DMS153 (cell line): ENCODE measurements at regions not wholly inside any gene's neighbourhood (a gene's known extent, or its start where the extent isn't known, plus 50 kb on each side); places are given as distances from the start of the nearest gene placed in this dataset.
A peak's percentile ranks its signal among the peaks of the same experiment; 100 is the strongest.
"Not testable (repeated sequence)": the region's sequence is repeated elsewhere in the genome, so short reads cannot be mapped to it uniquely, and the experiment has no call there.

Experiments
- DNase-seq: peaks from one replicate; lab custom pipeline; 2025; lab: John Stamatoyannopoulos, UW

DNA sequence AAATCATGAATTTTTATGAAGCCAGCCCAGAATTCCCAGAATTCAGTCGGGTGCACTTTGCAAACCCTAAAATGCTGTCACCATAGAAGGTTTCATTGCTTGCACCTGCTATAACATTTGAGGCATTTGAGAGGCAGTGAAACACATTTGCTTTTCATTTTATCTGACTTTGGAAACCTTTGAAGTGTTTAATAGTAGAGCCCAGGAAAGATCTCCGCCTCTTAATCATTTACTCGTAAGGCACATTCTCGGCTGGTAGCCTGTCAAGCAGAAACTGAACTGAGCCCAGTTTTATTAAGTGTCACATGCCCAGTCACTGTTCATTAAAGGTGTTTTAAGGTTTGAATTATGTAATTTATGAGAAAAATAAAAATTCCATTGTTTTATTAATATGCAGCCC lies 247.6 kb downstream of the EMX2 start:
- DNase-seq, result no peak

GRCh38 chr10:117790621-117791020 lies 248.1 kb downstream of the EMX2 start:
- DNase-seq, result no peak

GRCh38 chr10:117792214-117792613 lies 249.7 kb downstream of the EMX2 start:
- no peak for DNase-seq

DNA sequence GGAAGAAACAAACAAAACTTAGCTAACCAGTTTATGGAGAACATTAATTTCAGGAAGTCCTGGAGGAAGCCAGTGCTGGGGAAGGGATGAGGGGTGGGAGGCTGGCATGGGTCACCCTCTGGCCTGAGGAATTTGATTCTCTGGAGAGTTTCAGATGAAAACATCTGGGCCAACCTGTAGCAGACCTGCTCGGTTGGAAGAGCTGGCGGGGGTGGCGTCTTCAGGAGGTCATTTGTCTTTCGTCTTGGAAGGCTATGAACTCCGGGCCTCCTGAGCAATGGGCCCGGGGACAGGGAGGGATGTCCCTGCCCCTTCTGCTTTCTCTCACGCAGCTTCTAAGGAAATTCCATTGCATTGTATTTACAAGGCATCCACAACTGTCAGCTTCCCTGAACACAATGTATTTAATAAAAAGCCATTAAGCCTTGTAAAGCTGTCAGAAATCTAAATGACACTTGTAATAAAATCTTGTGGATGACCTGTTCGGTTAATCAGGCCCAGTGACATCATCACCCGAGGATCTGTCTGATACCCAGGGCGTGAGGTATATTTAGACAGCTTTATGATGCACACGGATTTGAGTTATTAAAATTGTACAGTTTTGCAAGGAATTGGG lies 250.5 kb downstream of the RAB11FIP2 start:
- DNase-seq, result no peak

DNA sequence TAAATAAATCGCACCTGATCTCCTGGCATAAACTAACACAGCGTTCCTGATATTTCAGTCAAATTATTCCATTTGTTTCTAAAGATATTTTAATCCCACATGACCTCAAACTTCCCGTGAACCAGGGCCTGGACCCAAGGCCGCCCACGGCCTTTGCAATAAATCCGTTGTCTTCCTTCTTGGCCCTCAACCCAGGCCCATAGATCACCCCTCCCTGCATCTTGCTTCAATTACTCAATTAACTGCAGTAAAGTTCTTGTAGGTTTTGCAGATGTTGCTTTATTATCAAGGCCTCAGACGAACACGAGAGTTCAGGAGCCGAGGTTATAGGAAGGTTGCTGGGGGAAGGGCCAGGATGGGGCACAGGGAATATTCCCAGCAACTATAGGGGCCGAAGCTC lies 249.4 kb downstream of the RAB11FIP2 start:
- DNase-seq, result no peak

DNA sequence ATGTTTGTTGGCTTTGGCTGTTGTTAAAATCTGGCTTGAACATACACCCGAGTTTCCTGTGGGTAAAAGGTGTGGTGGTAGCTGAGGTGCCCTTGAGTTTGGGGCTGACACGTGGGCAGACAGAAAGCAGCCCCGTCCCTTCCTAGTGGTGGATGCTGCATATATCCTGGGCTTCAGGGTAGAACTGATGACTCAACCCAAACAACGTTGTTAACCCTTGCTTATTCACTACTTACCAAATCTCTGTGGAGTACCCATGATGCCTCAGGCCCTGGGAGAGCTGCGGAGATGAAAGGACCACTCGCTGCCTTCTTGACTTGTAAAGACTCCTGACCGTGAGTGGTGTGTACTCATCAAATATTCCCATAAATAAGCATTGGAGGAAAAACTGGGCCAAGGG lies 245.1 kb downstream of the RAB11FIP2 start:
- no peak for DNase-seq

DNA sequence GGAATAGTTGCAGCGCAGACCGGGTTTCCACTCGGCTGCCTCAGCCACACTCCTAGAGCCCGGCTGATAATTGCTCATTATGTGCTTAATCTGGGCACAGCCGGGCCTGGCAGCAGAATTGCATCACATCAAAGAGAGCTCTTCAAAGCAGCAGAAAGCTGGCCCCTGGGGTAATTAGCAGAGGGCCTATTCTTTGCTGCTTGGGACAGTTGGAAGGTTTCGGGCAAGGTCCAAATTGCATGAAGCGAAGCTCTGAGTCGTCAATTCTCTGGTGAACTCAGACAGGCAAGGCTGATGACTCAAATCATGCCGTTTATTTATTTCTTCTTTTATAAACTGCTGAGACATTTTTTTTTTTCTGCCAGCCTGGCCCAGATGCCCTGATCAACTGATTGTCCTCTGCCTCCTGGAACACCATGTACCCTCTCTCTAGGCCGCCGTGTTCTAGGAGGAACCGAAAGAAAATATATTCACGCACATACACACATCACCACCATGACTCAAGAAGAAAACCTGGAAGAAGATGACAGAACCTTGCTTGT lies 242.2 kb downstream of the RAB11FIP2 start:
- DNase-seq, result no peak

DNA sequence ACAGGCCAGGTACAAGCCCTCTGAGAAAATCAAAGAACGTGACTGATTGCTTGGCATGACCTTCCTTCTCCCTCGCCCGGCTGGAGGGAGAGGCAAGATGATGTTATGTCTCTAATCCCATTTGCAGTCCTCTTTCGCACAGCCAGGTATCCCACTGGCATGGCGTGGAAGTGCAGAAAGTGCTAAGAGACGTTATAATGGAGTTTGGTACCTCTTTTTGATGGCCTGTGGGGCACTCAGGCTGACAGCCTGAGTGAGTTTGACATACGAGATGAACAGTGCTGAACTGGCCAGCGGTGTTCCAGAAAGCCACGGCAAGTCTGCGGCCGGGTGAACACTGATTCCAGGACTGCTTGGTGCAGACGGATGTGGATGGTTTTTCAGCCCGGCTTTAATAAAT lies 241.6 kb downstream of the RAB11FIP2 start:
- no peak for DNase-seq

DNA sequence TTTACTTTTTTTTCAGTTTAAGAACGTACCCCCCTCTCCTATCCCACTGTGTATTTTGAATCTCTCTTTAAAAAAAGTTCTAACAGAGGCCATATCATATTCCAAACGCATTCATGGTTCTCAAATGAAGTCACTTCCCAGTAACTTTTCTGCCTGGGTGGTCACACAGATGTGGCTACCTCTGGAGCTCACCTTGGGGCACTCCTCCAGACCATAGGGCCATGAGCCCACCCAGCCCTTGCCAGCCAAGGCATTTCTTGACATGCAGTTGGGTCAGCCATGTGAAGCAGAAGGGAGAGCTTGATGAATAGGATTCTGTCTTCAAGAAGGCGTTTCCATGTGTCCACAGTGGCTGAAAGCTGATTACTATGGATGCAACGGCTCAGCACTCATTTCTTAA lies 239.3 kb downstream of the RAB11FIP2 start:
- no peak for DNase-seq

GRCh38 chr10:117815816-117816215 lies 230.9 kb downstream of the RAB11FIP2 start:
- not testable (repeated sequence) for DNase-seq

DNA sequence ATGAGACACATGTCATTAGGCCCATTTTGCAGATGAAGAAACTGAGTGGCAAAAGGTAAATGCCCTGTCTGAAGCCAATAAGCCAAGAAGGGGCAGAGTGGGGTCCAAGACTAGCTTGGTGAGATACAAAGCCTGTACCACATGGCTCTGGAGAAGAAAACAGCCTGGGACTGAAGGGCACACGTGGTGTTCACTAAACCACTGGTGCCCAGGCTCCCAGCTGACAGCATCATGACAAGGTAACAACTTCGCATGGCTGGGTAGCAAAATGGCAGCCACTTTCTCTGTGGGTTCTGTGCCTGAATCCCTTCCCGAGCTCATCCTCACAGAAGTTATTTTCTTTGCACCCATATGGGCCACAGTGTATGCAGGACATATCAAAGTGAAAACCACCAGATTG lies 229.6 kb downstream of the RAB11FIP2 start:
- DNase-seq, result no peak

DNA sequence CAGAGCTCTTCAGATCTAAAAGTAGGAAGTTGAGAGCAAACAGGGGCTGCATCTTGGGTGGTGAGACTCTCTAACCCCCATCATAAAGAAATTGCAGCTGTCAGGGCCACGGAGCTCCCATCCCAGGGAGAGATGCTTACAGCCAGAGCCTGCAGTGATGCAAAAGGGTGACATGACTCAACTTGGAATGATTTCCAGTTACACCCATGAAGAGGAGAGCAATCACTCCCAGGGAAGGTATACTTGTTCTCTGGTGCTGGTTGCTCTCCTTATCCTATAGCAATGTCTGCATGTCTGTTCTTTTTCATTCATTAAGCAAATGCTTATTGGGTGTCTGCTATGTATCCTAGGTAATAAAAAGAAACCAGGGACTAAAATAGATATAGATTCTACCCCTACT lies 228.0 kb downstream of the RAB11FIP2 start:
- DNase-seq, result no peak

GRCh38 chr10:117819304-117819703 lies 227.4 kb downstream of the RAB11FIP2 start:
- no peak for DNase-seq

- DNase-seq, result no peak
These were observed 222.8 kb downstream of the RAB11FIP2 start for GRCh38 chr10:117823980-117824379.

DNA sequence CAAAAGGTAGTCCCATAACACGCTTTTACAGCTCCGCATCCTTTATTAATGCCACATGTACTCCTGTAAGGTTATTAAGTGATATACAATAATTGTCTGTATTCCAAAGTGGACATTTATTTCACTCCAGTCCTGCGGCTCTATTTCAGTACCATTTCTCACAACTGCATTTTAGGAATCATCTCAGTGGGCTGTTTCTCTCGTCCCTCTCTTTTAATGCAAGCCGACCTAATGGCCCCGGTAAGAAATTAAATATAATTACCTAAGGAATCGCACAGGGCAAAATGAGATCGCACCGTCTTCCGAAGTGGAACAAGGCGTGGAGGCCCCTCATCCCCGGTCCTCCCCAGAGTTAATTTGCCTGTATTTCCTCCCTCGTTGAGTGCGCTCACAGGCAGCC lies 216.5 kb downstream of the RAB11FIP2 start:
- no peak for DNase-seq

DNA sequence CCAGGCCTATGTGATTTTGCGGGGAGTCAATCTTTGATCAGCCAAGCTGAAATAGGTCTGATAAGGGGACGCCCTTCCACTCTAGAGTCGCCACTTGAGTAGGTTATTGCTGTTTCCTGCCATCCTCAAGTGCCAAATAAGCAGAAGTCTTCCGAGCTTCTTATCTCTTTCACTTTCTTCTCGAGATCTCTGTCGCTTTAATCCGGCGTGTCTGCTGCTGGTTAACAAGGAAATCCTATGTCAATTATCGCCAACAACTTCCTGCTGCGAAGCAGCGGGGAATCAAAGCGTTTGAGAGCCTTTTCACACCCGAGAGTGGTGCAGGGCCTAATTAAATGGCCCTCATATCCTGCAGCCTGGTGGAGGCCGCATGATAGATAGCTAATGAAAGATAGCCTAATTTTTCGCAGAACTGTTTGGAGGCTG lies 215.9 kb downstream of the RAB11FIP2 start:
- peak; percentile 74 for DNase-seq

DNA sequence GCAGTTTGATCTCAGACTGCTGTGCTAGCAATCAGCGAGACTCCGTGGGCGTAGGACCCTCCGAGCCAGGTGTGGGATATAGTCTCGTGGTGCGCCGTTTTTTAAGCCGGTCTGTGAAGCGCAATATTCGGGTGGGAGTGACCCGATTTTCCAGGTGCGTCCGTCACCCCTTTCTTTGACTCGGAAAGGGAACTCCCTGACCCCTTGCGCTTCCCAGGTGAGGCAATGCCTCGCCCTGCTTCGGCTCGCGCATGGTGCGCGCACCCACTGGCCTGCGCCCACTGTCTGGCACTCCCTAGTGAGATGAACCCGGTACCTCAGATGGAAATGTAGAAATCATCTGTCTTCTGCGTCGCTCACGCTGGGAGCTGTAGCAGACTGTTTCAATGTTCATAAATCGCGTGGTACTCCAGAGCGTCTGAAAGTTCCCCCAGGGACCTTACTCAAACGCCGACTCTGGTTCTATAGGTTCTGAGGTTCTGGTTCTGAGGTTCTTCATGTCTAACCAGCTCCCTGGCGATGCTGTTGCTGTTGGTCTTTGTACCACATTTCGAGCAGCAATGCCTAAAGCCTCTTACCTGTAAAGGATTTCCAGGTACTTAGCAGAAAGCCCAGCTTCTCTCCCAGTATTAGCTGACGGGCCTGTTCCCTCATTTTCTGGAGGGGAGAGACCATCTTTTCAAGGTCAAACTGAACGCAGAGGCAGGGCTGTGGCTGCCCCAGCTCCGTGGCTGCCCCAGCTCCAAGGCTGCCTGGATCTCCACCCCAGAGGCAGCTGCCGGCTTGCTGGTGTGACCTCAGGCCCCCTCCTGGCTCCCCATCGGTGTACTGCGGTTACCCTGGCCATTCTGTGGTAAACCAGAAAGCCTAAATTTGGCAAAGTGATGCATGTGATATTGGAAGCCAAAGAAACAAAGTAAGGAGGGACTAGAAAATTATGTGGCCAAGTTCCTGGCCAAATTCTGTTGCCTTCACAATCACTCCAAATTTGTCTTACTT lies 207.9 kb downstream of the RAB11FIP2 start:
- not testable (repeated sequence) for DNase-seq

DNA sequence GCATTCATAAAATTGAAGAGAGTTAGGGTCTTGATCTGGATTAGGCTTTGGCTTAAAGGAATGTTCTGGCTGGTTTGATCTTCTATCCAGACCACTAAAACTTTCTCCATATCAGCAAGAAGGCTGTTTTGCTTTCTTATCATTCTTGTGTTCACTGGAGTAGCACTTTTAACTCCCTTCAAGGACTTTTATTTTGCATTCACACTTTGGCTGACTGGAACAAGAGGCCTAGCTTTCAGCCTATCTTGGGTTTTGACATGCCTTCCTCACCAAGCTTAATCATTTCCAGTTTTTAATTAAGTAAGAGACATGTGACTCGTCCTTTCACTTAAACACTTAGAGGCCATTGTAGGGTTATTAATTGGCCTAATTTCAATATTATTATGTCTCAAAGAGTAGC lies 190.3 kb downstream of the RAB11FIP2 start:
- not testable (repeated sequence) for DNase-seq

- no peak for DNase-seq
These were observed 186.6 kb downstream of the RAB11FIP2 start for GRCh38 chr10:117860135-117860534.

GRCh38 chr10:117860823-117861222 lies 185.9 kb downstream of the RAB11FIP2 start:
- no peak for DNase-seq

DNA sequence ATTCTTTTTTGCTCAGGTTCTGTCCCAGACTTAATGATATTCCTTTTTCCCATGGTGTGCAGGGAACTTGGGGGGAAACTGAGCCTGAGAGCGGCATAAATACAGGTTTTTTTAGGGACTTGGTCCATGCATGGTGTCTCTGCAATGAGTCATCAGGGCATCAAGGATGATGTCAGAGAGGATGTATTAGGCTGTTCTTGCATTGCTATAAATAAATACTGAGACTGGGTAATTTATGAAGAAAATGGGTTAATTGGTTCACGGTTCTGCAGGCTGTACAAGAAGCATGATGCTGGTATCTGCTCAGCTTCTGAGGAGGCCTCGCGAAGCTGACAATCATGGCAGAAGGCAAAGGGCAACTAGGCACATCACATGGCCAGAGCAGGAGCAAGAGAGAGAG lies 185.4 kb downstream of the RAB11FIP2 start:
- no peak for DNase-seq

GRCh38 chr10:117863771-117864170 lies 183.0 kb downstream of the RAB11FIP2 start:
- DNase-seq, result no peak

GRCh38 chr10:117865945-117866344 lies 180.8 kb downstream of the RAB11FIP2 start:
- DNase-seq, result no peak
